Inferior parietal cortex (tissue), 1 donor: ENCODE measurements at regions not wholly inside any gene's neighbourhood (a gene's known extent, or its start where the extent isn't known, plus 50 kb on each side); places are given as distances from the start of the nearest gene placed in this dataset.
A peak's percentile ranks its signal among the peaks of the same experiment; 100 is the strongest.
"Not testable (repeated sequence)": the region's sequence is repeated elsewhere in the genome, so short reads cannot be mapped to it uniquely, and the experiment has no call there.

Experiments used
- DNase-seq: peaks from one replicate; pipeline ENCODE4 v3.0.0-alpha.2; 2016; ENCODE audit errors: extremely low spot score

DNA sequence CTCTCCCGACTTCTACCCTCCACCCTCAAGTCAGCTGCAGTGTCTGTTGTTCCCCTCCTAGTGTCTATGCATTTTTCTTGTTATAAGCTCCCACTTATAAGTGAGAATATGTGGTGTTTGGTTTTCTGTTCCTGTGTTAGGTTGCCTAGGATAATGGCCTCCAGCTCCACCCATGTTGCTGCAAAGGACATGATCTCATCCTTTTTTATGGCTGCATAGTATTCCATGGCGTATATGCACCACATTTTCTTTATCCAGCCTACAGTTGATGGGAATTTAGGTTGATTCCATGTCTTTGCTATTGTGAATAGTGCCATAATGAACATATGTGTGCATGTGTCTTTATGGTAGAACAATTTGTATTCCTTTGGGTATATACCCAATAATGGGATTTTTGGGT is 80.7 kb downstream of the SPTSSA start:
- not testable (repeated sequence) for DNase-seq

DNA sequence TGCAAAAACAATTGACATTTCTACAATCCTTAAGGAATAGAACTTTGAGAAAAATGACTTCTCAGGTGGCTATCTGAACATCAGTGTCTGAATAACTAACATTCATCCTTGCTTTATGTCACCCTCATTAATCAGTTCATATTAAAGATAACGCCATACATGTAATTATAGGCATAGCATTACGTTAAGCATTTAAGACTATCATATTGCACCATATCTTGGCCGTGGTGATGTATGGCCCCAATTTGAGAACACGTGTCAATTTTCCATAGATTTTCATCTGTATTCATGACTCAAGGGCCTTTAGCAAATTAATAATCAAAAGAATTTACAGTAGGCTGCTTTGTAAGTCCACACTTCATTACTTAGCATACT is 81.6 kb downstream of the SPTSSA start:
- no peak for DNase-seq

DNA sequence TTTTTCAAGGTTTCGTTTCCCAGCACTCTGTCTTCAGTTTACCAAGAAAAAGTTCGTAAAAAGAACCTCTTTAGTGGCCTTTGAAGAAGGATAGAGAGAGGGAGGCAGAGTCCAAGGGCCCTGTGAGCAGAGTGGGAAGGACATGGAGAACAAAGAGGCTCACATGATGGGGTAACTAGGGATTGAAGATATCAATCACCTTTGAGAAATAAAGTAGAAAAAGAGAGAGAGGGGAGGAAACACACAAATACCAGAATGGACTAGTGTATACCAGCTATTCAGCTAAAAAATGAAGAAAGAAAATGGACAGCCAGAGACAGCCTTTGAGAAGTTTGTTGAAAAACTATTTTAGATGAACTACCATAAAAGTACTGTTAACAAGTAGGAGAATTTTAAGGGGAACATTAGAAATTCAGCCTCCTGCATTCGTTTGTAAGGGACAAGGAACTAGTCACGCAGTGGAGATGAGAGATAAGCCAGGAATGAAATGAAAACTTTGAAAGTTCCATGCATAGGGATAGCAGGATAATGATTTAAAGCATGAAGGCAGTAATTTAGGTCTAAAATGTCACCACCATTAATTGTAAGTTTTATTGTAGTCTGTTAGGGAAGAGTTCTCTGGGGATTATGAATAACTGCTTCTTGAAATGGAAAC is 82.1 kb downstream of the SPTSSA start:
- DNase-seq: no peak

DNA sequence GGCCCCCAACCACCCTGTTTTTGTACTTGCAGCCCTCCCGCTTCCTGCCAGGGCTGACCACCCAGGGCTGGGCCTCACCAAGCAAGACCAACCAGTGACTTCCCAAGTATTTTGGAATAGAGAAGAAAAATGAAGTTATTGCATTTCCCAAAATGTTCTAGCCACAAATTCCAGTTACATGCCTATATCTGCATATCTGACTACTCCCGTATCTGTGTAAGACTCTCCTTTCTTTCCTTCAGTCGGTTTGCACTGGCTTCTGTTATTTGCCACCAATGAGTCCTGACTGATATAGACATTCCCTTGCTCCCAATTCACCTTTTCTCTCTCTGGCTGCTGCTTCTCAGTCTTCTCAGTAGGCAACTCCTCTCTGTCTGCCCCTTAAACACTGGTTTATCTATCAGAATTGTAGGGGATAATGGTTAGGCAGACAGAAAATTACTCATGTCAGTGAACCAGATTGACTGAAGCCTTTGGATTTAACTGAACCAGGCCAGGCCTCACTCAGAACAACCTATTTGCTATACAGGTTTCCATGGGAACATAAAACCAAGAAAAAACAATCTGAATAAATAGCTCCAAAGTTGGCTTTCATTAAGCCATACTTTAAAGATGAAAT is 85.3 kb downstream of the SPTSSA start:
- no peak for DNase-seq

DNA sequence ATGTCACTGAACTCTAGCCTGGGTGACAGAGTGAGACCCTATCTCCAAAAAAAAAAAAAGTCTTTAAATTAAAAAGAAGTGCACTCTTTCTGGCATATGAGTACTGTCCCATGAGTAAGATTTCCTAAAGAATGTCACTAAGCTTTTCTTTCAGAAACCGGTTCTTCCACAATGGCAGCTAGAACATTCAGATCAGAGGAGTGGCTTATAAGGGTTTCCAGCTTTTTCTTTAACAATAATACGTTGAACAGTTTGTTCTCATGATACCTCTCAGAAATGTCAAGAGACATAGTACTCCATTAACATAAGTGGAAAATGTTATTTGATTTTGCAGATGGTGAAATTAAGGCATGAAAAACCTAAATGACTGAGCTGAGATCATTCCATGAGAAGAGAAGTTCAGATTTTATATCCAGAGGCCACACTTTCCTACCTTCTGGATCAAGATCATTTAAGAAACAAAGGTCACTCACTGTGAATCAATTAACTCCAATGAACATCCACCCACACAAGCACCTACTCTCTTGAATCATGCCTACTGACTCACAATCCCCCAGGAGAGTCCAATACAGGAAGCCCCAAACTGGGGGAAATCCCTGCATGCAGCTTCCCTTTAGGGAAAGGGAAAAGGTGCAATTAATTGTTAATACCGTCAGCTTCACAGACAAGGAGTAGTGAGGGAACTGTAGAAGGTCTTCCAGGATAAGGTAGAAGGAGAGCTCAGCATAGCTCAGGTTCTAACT is 86.9 kb downstream of the SPTSSA start:
- DNase-seq: no peak

DNA sequence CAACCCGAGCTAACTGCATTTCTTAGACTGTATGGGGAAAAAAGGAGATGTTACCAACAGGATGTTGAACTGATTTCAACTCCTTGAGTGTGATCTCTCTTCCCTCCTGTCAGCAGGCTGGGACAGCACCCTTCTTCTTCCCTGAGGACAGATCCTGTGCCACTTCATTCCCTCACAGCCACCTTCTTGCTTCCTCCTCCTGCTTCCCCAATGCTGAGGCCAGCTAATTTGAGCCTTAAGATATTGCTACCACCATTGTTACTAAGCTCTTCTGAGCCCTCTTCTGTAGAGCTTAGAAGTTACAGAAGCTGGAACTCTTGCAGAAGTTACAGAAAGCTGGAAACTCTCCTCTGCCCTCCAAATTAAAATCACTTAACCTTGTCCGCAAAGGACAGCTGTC is 88.8 kb downstream of the SPTSSA start:
- DNase-seq: no peak

DNA sequence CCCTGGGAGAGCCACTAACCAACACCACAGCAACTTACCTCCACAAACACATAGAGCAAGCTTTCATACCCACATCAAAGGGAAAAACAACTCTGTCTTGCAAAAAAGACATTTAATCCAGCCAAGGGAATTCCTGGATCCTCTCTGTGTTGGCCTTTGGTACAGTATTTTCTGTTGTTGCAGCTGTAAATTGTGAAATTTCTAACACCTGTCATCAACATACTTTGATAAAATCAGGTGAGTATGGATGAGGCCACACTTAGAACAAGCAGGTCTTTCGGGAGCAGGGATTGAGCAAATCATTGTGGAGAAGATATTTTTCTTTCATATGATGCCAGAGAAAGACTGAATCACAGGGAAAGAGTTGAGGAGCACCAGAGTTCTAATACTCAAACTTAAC is 89.3 kb downstream of the SPTSSA start:
- DNase-seq: no peak

DNA sequence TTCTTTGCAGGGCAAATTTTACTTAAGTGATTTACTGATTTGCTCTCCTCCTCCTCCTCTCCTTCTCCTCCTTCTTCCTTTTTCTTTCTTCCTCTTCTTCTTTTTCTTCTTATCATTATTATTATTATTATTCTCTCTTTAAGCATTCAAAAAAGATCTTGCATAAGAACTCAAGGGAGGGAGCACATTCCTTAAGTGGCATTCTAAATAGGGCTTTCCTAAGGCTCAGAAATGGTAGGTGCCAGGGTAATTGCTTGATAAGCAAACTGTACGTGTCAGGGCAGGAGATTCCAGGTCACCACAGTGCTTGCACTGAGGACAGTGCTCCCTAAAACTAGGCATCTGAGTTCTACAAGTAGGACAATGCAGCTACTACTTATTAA is 92.4 kb downstream of the SPTSSA start:
- no peak for DNase-seq

DNA sequence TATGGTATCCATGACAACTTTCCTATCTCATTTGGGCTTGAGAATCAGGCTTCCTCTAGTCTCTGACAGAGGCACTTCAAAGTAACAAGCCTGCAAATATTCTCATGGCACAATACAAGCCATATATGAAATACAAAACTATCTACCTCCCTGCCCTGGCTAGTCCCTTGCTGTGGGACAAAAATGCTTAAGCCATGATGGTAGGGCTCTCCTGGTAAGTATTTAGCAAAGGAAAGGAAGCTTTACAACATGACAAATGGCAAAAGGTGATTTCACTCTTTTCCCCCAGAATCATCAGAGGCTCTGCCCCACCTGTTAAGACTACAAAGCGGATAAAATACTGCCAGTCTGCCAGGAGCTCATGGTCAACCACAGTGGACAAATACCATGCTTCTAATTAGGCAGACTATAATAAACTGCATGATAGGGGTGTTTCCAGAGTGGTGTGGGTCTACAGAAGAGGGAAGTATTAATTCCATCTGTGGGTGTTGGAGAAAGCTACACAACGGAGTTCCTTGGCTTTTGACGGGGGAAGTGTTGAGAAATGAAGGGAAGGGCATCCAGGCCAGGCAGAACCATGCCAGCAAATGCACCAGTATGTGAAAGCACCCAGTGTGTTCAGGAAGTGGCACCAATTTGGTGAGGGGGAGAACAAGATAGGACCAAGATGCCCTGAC is 92.9 kb downstream of the SPTSSA start:
- no peak for DNase-seq

DNA sequence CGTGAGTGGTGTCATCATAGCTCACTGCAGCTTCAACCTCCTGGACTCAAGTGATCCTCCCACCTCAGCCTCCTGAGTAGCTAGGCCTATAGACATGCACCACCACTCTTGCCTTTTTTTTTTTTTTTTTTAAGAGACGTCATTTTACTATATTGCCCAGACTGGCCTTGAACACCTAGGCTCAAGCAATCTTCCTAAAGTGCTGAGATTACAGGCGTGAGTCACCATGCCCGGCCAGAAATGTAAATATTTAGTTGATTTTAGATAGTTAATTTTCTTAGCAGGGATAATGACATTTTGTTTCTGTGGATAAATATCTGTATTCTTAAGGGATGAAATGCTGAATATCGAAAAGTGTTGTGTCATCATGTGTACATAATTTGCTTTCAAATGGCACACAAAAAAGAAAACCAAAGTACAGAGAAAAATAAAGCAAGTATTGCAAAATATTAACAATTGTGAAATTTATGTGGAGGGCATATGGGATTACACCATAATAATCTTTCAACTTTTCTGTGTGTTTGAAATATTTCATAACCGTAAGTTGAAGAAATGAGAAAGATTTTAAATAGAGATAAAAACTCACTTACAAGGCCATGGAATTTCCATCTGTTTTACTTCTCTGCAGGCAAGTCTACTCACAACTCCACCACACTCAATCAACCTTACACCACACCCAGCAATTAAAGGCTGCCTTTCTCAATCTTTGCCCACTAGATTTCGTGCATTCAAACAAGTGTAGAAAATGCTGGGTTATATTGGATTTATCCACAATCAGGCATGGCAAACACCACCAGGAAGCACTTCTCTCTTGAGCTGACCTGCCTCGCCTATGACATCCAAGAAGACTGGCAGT is 93.7 kb downstream of the SPTSSA start:
- no peak for DNase-seq

DNA sequence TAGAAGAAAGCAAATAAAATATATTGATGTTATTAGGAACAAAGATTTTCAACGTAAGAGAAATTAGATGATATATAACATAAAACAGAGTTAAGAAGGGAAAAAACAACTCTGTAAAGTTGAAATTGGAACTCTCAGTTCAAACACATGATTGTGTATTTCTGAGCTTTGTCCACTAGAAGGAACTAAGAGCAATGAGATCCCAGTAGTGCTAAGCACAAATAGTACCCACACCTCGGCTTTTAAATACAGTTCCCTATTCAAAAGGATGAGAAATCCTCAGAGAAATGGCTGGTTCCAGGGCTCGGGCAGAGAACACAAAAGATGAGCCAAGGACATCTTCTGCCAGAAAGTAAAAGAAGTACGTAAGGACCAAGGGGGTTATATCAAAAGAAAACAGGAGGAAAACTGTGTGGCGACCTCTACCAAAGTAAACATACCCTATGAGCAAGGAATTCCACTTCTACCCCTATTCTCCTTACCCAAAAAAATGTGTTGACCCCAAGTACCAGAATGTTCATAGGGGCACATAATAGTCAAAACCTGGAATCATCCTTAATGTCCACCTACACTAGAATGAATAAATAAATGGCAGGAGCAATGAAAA is 96.6 kb downstream of the SPTSSA start:
- DNase-seq: no peak

DNA sequence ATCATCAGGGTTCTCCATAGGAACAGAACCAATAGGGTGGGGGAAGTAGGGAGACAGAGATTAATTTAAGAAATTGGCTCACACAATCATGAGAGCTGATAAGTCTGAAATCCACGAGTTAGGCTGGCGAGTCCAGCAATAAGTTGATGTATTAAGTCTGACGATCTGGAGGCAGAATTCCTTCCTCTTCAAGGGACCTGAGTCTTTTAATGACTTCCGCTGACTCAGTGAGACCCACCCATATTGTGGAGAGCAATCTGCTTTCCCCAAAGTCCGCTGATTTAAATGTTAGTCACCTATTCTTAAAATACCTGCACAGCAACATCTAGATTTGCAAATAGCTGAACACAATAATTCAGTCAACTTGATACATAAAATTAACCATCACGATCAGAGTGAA is 97.8 kb downstream of the SPTSSA start:
- DNase-seq: no peak

DNA sequence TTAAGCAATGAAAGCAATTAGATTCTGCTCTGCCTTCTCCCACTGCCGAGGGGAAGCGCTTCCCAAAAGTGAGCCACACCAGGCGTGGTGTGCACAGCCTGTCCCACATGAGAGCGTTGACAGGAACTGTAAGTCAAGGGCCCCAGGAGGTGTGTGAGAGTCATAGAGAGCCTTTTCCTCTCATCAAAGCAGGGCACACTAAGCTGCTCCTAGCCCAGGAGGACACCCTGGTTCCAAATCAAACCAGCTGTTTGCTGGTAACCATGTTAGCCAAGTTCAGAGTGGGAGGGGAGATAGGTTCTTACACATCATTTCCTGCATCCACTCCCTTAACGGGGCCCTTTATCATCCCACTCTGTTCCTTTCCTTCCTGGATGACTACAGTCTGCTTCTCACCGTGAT is 98.3 kb downstream of the SPTSSA start:
- DNase-seq: no peak

DNA sequence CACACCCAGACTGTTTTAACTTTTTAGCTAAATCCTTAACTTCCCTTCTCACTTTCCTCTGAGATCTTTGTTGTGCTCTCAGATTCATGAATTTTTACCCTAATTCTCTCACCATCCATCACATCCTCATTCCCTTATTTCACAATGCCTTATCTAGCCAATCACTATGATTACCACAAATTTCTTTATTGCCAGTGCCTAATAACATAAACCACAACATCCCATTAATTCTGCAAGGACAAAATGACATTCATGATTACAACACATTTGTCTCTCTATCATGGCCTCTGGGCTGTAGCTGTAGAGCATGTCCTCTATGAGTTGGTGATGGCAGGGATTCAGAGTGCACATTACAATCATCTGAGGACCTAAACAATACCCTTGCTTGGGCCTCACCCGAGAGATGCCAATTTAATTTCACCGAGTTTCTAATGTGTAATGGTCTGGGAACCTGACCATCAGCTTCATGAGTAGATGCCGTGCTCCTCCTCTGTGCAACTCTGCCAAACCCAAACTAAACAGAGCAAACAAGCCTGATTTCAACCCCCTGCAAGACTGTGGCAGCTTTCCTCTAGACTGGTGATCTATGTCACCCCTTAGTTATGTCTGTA is 99.3 kb downstream of the SPTSSA start:
- DNase-seq: no peak

DNA sequence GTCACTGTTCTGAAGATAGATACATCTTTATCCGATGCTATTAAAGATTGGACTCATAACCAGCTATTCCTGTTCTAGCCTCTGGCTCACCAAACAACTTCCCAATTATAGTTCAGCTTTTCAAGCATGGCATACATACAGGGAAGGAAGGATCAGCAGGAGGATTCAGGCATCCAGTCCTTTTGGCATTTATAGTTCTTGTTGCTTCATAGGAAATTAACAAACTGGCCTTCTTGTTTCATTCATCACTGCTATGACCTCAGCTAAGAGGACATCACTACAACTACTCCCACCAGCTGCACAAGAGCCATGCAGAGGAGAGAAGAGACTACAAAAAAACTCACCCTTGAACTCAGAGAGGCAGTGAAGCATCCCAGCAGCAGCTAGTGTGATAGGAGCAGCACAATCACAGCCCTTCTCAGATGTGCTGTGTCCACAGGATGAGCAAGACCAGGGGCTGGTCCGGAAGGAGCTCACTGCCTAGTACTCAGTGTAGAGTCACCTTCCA is 100.5 kb downstream of the SPTSSA start:
- DNase-seq: no peak

DNA sequence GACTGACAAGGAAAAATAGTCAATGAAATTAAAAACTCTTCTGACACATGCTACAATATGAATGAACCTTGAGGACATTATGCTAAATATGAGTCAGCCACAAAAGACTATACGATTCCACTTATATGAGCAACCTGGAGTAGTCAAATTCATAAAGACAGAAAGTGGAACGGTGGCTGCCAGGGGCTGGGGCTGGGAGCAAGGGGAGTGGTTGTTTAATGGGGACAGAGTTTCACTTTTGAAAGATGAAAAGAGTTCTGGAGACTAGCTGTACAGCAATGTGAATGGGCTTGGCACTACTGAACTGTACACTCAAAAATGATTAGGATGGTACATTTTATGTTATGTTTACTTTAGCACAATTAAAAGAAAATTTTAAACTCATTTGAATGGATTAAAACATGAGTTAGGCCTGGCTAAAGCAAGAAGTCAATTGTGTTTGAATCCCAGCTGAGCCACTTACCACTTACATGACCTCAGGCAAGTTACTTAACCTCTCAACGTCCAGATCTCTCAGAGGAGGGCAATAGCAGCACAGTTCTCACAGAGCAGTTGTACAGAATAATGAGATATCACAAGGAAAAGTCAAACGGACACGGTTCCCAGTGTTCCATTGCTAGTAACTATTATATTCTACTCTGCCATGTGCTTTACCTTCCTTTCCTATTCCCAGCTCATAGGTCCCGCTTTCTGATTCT is 102.5 kb downstream of the SPTSSA start:
- DNase-seq: no peak

DNA sequence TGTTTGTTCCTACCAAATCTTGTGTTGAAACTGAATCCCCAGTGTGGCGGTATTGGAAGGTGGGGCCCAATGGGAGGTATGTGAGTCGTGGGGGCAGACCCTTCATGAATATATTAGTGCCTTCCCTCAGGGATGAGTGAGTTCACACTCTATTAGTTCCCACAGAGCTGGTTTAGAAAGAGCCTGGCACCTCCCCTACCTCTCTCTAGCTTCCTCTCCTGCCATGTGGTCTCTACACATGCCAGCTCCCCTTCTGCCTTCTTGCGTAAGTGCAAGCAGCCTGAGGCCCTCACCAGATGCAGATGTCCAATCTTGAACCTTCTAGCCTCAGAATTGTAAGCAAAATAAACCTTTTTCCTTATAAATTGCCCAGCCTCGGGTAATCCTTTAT is 105.8 kb downstream of the SPTSSA start:
- DNase-seq: no peak

DNA sequence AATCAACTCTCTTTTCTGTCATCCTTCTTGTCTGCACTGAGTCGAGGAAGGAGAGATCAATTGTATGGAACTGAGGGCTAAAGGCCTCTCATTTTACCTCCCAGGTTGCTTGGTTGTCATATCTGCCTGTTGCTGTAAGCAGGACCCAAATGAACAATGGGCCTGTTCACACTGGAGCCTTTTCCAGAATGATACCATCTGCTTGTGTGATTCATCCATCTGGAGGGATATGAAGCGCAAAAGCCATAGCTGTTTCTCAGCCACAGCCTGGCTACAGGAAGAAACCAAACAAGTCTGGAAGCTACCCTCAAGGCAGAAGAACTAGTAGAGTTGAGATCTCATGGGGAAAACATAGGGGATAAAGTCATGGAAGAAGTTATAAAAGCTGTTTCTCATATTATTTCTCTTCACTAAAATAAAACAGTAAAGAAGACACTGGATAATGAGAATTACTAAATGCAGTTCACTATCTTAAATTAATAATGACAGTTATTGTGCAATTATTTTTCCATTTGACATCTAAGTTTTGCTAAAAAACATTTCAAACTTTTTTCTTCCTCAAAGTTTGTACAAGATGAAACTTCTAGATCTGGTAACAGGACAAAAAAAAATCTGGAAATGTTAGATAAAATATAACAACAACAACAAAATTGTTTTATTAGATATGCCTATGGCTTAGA is 106.3 kb downstream of the SPTSSA start:
- DNase-seq: peak; percentile 47

DNA sequence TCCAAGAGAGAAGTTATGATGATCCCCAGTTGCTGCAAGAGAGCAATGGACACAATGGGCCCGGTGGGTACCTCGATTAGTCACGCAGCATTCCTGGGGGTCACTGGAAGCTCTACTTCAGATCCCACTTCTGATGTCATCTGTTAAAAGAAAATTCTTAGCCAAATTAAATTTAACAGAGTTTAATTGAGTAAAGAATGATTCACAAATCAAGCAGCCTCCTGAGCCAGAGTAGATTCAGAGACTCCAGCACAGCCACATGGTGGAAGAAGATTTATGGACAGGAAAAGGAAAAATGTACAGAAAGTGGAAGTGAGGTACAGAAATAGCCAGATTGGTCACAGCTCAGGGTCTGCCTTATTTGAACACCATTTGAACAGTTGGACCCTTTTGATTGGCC is 107.5 kb downstream of the SPTSSA start:
- DNase-seq: no peak

DNA sequence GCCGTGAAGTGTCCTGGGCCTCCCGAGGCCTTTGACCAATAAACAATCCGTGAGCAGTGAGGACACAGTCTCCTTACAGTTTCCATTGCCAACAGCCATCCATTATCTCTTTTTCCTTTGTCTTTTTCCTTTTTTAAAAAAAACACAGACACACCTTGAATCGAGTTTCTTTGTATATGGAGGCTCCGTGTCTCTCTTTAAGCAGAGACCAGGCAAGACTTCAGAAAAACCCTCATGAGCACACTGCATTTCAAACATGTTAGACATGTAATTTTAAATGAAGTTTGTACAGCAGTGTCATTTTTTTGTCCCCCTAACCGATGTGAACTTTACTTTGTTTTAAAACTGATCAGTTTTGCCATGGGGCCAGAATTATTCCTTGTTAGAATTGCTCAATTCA is 111.1 kb downstream of the SPTSSA start:
- no peak for DNase-seq
